Glomerular visceral epithelial cell (primary cell): ENCODE measurements at regions not wholly inside any gene's neighbourhood (a gene's known extent, or its start where the extent isn't known, plus 50 kb on each side); places are given as distances from the start of the nearest gene placed in this dataset.

ENCODE experiments used
- DNase-seq: peaks from one replicate; pipeline ENCODE4 v3.0.0-alpha.2; 2016; ENCODE audit errors: extremely low spot score

DNA sequence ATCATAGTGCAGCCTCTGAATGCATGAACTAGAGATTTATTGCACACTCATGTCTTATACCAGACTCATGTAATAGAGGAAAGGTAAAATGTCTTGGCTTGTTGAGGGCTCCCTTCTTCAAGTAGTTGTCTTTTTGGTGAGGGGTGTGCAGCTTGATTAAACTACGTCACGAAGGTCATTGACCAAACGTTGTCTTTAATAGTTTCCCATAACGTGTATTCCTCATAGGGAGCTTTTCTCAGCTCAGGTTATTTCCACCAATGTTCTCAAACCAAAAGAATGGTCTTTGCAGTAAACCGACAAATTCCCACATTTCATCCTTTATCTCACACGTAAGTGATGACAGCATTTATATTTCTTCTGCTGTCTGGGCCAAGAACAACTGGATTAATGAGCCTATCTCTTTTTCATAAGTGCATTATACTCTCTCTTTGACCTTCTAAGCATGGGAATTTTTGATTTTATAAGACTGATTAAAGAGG lies 547.7 kb upstream of the ZEB2 start:
- no peak for DNase-seq

DNA sequence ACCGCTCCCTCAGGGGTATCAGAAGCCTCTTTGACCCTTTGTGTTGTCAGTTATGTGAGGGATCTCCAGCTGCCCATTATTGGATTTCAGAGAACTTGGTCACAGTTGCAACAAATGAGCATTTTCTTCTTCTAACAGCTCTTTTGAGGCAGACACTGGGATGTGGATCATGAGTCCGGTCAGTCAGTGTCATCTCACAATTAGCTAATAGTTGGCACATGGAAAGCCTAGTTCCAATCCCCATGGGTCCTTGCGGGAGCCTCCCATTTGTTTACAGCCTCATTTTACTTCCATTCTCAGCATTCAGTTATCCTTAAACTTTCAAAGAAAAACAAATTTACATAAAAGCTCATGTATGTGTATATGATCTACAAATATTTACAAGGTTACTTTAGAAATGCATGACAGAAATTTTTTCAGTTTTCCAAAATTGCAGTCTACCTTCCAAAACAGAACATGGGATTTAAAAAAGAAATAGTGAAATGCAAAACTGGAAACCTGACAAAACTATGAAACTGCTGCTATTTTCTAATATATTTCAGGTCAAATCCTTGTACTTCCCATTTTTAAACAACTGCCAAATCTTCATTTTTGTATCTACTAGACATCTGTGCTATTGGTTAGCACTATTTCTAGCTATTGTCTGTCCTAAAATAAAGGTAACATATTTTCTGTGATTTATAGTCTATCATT lies 547.1 kb upstream of the ZEB2 start:
- no peak for DNase-seq

DNA sequence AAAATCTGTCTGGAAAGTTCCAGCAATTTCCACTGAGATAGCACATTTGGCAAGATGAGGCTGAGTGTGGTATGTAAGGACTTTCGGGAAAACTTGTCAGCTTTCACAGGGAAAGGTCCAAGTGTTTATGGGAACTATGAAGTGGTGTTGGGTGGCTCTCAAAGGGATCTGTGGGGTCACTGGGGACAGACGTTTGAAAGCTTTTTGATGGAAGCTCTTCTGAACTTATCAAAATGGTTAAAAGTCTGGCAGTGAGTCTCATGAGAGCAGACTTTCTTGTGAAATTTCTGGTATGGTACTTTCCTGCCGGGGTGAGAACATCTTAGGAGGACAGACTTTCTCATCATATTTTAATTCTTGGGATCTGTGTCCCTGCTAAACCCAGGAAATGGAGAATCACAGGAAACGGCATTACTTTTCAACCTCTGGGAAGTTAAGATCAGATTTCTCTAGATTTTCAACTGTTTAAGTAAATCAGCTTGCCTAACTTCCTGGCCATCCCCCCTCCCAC lies 546.3 kb upstream of the ZEB2 start:
- DNase-seq: no peak

DNA sequence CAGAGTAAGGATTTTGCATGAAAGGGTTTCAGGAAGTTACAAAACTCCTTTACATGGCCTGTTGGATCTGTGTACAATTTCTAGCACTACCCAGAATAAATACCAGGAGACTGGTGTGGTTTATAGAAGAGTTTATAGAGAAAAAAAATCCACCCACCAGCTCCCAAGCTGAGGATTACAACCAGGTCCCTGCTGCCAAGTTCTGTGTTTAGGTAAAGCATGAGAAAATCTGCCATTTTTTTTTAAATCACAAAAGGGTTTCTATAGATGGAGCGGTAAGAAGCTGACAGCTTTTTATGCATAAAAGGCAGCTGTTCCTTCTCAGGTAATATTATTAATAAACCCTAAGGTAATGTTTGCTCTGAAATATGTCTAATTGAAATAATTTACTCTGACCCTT lies 545.4 kb upstream of the ZEB2 start:
- no peak for DNase-seq

DNA sequence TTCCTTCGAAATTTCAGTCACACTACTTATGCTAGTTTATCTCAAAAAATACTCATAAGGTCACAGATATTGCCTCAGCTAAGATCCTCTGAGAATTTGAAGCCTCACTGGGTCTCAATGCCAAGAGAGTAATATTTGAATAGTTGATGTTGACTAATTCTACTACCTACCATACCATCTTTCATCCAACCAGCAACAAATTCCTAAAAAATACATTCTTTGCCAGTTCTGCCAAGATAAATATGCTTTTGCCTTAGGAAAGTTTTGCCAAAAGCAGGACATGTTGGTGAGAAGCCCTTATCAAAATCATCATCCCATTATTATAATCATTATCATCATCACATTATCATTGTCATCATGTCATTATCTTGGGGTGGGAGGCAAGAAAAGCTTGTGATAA lies 544.6 kb upstream of the ZEB2 start:
- no peak for DNase-seq

DNA sequence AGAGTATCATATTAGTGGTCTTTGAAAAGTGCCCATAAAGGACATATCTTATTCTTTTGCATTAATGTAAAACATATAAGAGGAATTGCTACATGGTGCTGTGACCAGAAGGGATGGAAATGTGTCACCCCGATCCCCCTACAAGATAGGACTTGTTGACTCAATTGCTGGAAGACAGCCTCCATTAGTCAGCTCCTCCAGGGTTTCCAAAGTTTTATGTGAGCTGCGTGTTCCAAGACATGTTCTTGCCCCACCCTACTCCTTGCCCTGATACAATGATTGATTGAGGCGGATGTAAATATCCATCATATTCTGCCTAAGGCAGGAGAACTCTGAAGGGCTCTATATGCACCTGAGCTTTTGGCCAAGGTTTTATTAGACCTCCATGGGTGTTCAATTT lies 541.0 kb upstream of the ZEB2 start:
- DNase-seq: no peak

DNA sequence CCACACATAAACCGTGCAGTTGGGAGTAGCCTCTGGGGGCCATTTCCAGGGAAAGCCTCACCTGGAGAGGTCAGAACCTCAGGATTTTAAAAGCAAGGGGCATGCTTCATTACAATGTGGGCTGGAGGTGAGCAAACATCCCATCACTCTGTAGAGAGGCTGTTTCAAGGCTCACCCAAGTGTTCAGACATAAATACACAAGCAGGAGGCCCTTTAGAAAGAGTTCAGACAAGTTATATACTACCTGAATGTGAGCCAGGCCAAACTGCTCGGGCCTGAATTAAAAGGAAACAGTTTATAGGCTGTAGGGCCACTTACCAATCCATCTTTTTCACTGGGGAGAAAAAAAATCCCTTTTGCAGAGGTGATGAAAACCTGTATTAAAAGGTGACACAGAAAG lies 540.0 kb upstream of the ZEB2 start:
- DNase-seq: no peak

DNA sequence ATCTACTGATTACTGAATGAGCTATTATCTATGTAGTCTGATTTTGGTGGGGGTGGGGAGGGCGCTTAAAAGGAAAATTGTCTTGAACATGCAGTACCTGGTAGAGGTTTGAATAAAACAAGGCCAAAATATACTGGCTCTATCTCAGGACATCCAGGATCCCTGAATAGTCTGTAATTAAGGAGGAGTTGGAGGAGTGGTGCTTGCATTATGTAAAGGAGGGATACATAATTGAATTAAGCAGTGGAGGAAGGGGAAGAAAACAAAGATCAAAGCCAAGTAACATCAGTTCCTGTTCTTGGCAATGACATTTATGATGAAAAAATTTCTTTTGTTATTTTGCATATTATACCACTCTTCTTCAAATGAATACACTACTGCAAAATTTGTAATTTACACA lies 539.4 kb upstream of the ZEB2 start:
- DNase-seq: no peak

DNA sequence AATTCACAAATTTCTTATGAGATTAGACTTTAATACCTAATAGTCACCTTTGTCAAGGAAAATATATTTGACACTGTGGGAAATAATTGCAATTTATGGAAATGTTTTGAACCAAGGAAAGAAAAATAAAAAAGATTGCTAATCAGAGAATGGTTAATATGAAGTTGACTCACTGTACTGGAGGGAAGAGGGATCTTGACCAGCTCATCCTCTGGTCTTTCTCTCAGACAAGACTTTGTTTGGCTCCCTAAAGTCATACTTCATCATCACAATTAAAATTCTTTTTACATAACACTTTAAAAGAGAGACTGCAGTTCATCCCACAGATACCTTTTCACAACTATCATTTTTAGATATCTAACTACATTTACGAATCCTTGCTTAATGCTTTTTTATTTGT lies 538.5 kb upstream of the ZEB2 start:
- no peak for DNase-seq

DNA sequence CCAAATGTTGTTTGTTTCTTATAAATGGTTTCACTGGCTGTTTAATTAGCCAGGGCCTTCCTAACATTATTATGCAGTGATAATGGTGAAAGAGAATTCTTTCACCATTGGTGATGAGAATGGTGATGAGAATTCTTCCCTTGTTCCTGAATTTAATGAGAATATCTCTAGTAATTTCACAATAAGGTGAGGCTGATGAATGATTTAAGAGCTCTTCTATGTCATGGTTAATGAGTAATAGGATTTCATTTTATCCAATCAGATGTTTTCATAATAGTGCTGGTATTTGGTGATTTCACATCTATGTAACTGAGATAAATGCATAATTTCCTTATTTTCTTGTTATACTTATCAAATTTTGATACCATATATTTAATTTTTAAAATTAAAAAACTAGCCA lies 535.7 kb upstream of the ZEB2 start:
- no peak for DNase-seq

DNA sequence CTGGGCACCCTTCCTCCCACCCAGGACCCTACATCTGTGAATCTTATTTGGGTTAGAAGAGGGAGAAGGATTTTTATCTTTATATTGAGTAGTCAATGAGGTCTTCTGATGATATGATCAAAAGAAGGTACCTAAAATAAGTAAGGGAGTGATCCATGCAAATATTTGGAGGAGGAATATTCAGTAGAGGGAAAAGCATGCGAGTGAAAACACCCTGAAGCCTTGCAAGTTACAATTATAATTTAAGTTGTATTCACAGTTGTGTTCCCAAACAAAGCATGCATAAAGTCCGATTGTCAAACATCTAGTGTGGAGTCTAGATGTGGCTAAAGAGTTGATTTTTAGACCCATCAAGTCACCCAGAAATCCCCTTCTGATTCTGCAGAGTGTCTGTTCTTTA lies 530.2 kb upstream of the ZEB2 start:
- no peak for DNase-seq

DNA sequence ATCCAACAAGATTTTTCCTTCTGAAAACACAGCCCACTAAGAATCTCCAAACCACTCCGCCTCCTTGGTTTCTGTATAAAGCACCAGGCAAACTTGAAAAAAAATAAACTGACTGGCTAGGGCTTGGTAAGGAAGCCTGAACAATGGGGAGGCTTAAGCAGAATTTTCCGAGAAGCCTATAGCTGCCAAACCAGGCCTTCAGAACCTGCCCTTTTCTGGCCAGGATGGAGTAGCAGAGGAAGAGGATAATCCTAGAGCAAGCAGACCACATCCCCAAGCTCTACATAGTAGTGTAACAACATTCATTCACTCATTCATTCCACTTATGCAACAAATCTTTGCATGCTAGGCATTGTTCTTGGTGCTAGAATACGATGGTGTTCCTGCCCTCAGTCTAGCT lies 529.6 kb upstream of the ZEB2 start:
- DNase-seq: no peak

DNA sequence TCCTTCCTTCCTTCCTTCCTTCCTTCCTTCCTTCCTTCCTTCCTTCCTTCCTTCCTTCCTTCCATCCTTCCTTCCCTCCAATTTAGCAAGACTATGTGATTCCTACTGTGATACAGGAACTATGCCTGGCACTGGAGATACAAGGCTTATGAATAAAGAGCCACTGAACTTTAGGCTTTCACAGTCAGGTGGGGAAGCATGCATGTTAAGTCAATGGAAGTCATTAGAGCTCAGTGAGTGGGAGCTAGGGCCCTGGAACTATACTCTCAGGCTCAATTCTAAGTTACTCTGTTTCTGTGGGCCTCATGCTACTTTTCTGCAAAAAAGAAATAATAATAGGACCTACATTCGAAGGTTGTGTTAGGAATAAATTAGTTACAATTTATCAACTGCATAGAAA lies 527.6 kb upstream of the ZEB2 start:
- DNase-seq: no peak

DNA sequence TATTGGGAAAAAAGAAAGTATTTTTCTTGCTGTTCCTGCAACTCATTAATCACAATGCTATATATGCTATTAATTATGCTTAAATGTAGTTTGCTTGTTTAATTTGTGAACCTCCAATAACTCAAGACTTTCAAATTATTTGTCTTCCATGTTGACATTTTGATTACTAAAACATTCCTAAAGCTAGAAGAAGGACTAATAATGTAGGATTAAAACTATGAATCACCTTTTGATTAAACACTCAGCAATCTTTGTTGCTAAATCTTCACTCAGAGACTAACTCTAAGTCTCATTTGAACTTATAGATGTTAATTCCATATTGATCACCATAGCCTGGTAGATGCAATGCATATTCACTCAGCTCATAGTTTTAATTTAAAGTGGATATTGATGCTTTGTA lies 524.6 kb upstream of the ZEB2 start:
- DNase-seq: no peak

DNA sequence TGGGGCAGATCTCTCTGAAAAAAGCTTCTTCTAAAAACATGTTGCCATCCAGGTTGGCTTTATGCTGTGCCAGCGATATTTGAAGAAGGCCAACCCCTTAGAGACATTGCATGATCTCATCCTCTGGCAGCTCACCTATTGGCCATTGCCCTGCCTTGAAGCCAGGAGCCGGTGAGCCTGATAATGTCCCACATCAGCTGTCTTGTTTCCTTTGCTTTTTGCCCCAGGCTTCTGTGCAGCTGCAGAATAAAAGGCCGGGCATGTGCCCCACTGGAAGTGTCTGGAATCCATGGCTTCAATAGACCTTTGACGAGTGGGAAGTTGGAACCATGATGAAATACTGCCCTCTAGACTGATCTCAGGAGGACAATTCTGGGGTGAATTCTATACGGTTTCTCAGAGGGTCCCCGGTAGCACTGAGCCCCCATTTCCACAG lies 523.5 kb upstream of the ZEB2 start:
- no peak for DNase-seq

DNA sequence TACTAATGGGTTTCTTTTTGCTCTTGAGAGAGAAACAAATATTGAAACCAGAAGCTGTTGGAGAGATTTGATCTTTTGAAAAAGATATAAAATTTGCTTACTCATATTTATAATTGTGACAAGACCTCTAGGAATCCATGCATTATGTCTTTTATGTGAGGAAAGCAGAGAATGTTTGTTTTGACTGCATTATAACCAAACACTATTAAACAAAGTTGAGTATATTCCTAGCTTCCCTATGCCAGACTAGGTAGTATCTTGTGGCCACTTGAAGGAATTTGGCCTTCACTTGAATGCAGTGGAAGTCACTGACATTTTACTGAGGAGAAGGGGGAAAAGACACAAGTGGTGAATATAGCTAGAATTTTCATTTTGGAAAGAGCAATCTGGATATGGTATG lies 521.8 kb upstream of the ZEB2 start:
- DNase-seq: no peak

DNA sequence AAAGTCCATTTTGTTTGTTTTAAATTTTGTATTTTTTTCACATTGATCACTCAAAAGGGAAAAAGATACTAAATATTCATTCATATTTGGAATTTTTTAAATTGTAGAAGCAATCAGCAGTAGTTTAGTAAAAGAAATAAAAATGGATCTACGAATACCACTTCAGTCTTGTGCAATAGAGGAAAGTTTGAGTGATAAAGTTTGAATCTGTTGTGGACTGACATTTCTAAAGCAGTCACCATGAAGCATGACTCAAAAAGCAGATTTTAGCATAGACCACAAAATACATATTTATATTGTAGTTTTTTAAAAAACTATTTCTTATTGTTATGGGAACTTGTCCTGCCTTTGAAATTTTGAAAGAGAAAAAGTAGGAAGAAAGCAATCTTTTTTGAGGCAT lies 520.5 kb upstream of the ZEB2 start:
- DNase-seq: no peak

DNA sequence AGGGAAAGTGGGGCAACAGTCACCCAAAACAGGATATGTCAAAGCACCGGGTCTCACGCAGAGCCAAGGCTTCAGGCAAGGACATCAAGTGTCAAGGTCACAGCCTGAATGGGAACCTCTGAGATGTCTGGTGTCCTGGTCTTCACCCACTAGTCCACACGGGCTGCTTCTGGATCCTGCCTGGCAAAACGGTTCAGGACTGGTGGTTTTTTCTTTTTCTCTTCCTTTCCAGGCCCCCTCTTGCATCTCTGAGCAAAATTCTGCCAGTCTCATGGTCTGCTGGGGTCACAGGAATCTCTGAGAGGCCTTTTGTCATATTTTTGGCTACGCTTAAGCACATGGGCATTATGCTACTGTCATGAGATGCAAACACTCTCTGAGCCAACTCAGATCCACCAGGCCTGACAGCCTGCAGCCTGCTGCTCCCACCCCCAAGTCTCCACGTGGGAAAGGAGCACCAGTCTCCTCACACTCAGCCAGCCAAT lies 518.2 kb upstream of the ZEB2 start:
- no peak for DNase-seq

DNA sequence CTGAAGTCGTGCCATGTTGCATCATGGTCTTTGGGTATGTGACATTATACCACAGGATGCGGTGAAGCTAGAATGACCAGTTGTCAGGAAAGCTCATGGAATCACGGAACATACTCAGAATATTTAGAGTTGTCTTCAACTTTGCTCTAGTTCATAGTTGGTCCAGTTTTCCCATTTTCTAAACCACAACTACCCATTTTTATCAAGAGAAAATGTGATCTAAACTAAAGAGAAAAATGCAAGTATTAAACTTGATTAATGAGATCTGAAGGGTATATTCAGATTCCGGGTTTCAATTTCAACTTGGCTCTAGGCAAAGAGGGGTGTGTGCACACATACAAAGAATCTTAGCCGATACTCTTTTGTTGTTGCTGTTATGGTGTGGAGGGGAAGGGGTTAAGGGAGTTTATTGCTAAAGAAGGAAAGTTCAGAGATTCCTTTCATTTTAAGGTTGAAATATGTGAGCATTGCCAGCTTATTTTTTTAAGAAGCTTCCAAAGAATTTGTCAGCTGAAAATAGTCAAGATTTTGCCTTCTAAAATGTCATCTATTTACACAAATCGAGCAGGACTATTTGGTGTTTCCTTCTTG lies 516.6 kb upstream of the ZEB2 start:
- no peak for DNase-seq

DNA sequence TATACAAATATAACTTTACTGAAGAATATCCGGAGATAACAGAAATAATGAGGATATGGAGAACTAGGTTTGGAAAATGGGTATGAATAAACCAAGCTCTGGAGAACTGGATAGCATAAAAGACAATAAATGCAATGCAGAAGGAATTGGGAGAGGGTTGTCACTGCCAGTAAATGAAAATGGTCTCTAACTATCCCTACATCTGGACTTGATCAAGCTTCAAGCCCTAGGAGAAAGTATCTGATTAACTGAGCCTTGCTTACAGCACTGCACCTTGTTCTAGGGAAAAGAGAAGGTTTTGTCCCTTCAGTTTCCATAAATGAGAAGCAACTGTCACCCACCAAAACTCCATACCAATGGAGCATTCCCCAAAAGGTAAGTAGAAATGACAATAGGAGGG lies 514.6 kb upstream of the ZEB2 start:
- DNase-seq: no peak

DNA sequence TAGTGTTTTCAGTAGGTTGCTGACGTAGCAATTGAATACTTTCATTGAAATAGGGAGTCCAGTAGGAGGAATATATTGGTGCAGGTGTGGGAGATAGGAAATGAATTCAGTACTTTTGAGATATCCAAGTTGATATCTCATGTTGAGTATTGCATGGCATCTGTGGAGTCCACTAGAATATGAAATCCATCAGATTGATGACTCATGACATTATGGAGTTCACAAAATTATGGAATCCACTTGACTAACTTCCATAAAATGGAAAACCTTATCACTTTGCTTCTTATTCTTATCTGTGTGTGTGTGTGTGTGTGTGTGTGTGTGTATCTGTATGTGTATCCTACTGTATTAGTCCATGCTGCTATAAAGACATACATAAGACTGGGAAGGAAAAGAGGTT lies 513.5 kb upstream of the ZEB2 start:
- no peak for DNase-seq

DNA sequence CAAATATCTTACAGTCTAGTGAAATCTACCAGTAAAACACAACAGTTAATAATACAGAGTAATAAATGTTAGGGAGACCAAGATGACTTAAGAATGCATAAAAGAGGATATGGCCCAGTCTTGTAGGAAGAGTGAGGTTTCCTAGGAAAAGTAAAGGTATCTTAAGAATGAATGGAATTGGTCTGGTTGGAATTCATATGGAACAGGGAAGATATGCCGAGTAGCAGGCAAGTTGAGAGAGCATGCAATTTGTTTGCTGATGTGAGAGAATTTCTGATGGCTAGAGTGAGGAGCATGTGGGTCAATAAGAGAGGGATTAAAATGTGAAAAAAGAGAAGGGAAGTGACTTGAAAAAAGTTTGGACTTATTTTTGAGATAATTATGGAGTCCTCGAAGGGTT lies 512.9 kb upstream of the ZEB2 start:
- DNase-seq: no peak

DNA sequence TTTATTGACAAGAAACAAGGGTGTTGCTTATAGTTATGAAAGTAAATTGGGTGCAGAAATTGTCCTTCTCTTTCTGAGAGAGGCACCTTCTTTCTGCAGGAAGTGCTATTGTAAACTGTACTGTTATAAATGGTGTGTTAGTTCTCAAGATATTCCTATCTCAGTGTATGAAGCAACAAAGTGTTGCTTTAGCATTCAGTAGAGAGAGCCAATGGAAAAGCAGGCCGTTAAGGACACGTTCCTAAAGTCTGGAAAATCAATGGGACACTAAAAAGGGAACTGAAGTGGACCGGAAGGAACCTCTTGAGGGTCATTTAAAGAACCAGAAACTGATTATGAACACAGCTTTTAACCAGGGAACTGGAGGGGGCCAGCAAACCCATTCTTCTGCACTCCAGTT lies 510.0 kb upstream of the ZEB2 start:
- DNase-seq: no peak

DNA sequence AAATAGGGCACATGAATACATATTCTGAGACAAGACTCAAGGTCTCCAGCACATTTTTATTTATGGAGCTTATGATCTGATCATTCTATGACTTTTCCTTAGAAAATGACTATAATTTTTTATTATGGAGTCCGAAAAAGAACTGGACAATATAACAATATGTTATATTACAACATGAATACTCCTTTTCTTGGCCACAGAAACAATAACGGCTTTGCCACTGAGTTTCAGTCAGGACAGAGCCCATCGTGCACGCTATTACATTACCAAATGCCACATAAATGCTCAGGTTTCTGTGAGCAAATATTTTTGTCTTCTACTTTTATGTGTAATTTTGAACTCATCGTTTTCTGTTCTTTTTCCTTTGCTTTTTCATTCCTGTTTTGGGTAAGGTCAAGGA lies 509.2 kb upstream of the ZEB2 start:
- no peak for DNase-seq
